H9 (cell line): ENCODE measurements at regions not wholly inside any gene's neighbourhood (a gene's known extent, or its start where the extent isn't known, plus 50 kb on each side); places are given as distances from the start of the nearest gene placed in this dataset.

ENCODE experiments used
- DNase-seq: peaks from one replicate; pipeline ENCODE4 v3.0.0-alpha.2; 2017
- H2AFZ ChIP-seq: one replicate; pipeline ENCODE4 v1.6.1; 2013; ENCODE audit warnings: mild to moderate bottlenecking, low read length, control low read depth, moderate library complexity
- H2AK5ac ChIP-seq: 2 replicates; pipeline ENCODE4 v1.6.1; 2013; ENCODE audit warnings: low read length, control low read depth, mixed read lengths; ENCODE audit not compliant: insufficient read length
- H2BK120ac ChIP-seq: one replicate; pipeline ENCODE4 v1.6.1; 2013; ENCODE audit warnings: low read depth, mild to moderate bottlenecking, low read length, control low read depth, inconsistent platforms; ENCODE audit not compliant: poor library complexity, severe bottlenecking
- H2BK12ac ChIP-seq: 2 replicates; pipeline ENCODE4 v1.6.1; 2013; ENCODE audit warnings: low read length, control low read depth, mixed read lengths, low read depth; ENCODE audit not compliant: insufficient read length
- H2BK15ac ChIP-seq: 2 replicates; pipeline ENCODE4 v1.6.1; 2013; ENCODE audit warnings: low read depth, low read length, control low read depth
- H2BK20ac ChIP-seq: one replicate; pipeline ENCODE4 v1.6.1; 2013; ENCODE audit warnings: low read depth, mild to moderate bottlenecking, low read length, control low read depth, inconsistent platforms; ENCODE audit not compliant: poor library complexity, severe bottlenecking
- H2BK5ac ChIP-seq: 2 replicates; pipeline ENCODE4 v1.6.1; 2013; ENCODE audit warnings: low read length, control low read depth, mixed read lengths; ENCODE audit not compliant: insufficient read length
- H3K14ac ChIP-seq: 2 replicates; pipeline ENCODE4 v1.6.1; 2013; ENCODE audit warnings: low read length, control low read depth; ENCODE audit not compliant: insufficient read depth
- H3K18ac ChIP-seq: 2 replicates; pipeline ENCODE4 v1.6.1; 2013; ENCODE audit warnings: low read depth, mild to moderate bottlenecking, mixed read lengths, low read length, control low read depth; ENCODE audit not compliant: insufficient read length
- H3K23ac ChIP-seq: 2 replicates; pipeline ENCODE4 v1.6.1; 2013; ENCODE audit warnings: low read length, control low read depth, mixed read lengths, low read depth; ENCODE audit not compliant: insufficient read length
- H3K23me2 ChIP-seq: 2 replicates; pipeline ENCODE4 v1.6.1; 2013; ENCODE audit warnings: low read depth, mild to moderate bottlenecking, mixed read lengths, low read length, control low read depth; ENCODE audit not compliant: insufficient read length, poor library complexity, severe bottlenecking
- H3K27ac ChIP-seq: 2 replicates; pipeline ENCODE4 v1.5.1; 2013; ENCODE audit warnings: low read length, control low read depth, mixed read lengths, low read depth; ENCODE audit not compliant: insufficient read length
- H3K27me3 ChIP-seq: 2 replicates; pipeline ENCODE4 v1.6.1; 2013; ENCODE audit warnings: low read length, control low read depth, inconsistent platforms; ENCODE audit not compliant: insufficient read depth
- H3K4ac ChIP-seq: 2 replicates; pipeline ENCODE4 v1.6.1; 2013; ENCODE audit warnings: low read depth, mild to moderate bottlenecking, control low read depth, inconsistent platforms, low read length, moderate library complexity
- H3K4me1 ChIP-seq: 2 replicates; pipeline ENCODE4 v1.6.1; 2013; ENCODE audit warnings: low read length, control low read depth, inconsistent platforms; ENCODE audit not compliant: insufficient read depth
- H3K4me2 ChIP-seq: 2 replicates; pipeline ENCODE4 v1.6.1; 2013; ENCODE audit warnings: low read length, control low read depth, mixed read lengths; ENCODE audit not compliant: insufficient read length, insufficient read depth
- H3K56ac ChIP-seq: 2 replicates; pipeline ENCODE4 v1.6.1; 2013; ENCODE audit warnings: low read depth, mild to moderate bottlenecking, mixed read lengths, low read length, control low read depth; ENCODE audit not compliant: insufficient read length
- H3K79me1 ChIP-seq: 2 replicates; pipeline ENCODE4 v1.6.1; 2013; ENCODE audit warnings: low read depth, mild to moderate bottlenecking, moderate library complexity, low read length, control low read depth, inconsistent platforms; ENCODE audit not compliant: insufficient read depth, poor library complexity, severe bottlenecking
- H3K79me2 ChIP-seq: 2 replicates; pipeline ENCODE4 v1.6.1; 2013; ENCODE audit warnings: low read length, control low read depth, inconsistent platforms; ENCODE audit not compliant: insufficient read depth
- H3K9ac ChIP-seq: 2 replicates; pipeline ENCODE4 v1.6.1; 2013; ENCODE audit warnings: low read length, control low read depth, mixed read lengths; ENCODE audit not compliant: insufficient read length; ENCODE audit errors: extremely low read depth
- H3K9me3 ChIP-seq: one replicate; pipeline ENCODE4 v1.6.1; 2013; ENCODE audit warnings: low read depth, low read length, inconsistent platforms; ENCODE audit not compliant: control insufficient read depth
- H3T11ph ChIP-seq: one replicate; pipeline ENCODE4 v1.6.1; 2013; ENCODE audit warnings: mild to moderate bottlenecking, low read length, control low read depth, inconsistent platforms
- H4K20me1 ChIP-seq: one replicate; pipeline ENCODE4 v1.6.1; 2013; ENCODE audit not compliant: control insufficient read depth, insufficient read length, insufficient read depth
- H4K5ac ChIP-seq: 2 replicates; pipeline ENCODE4 v1.6.1; 2013; ENCODE audit warnings: low read depth, mild to moderate bottlenecking, mixed read lengths, low read length, control low read depth; ENCODE audit not compliant: insufficient read length
- H4K8ac ChIP-seq: replicated peaks from 2 replicates; pipeline ENCODE4 v1.6.1; 2013; ENCODE audit warnings: low read length, control low read depth, mixed read lengths, low read depth; ENCODE audit not compliant: insufficient read length
- H4K91ac ChIP-seq: 2 replicates; pipeline ENCODE4 v1.6.1; 2013; ENCODE audit warnings: low read depth, mild to moderate bottlenecking, moderate library complexity, mixed read lengths, low read length, control low read depth; ENCODE audit not compliant: insufficient read length
- H3K27ac Mint-ChIP-seq, 3 experiments: 2 replicates in 2 of 3; 3 replicates in 1 of 3; pipeline ENCODE4 v1.8.0; 2020 to 2021; ENCODE audit warnings: mixed read lengths in 3 of 3, mild to moderate bottlenecking in 1 of 3, moderate library complexity in 1 of 3
- H3K27me3 Mint-ChIP-seq: 2 replicates; pipeline ENCODE4 v1.8.0; 2021; ENCODE audit warnings: low read depth, mild to moderate bottlenecking, moderate library complexity, mixed read lengths
- H3K36me3 Mint-ChIP-seq, 3 experiments: 2 replicates in 2 of 3; 3 replicates in 1 of 3; pipeline ENCODE4 v1.8.0; 2020 to 2021; ENCODE audit warnings: low read depth in 3 of 3, mixed read lengths in 3 of 3; ENCODE audit not compliant: insufficient read depth in 1 of 3
- H3K4me1 Mint-ChIP-seq, 2 experiments: 2 replicates each; pipeline ENCODE4 v1.8.0; 2020; ENCODE audit warnings: mixed read lengths in 2 of 2
- H3K4me3 Mint-ChIP-seq, 2 experiments: 2 replicates in 1 of 2; 3 replicates in 1 of 2; pipeline ENCODE4 v1.8.0; 2020 to 2021; ENCODE audit warnings: mild to moderate bottlenecking in 2 of 2, mixed read lengths in 2 of 2, moderate library complexity in 1 of 2
- H3K9me3 Mint-ChIP-seq, 2 experiments: 2 replicates in 1 of 2; 3 replicates in 1 of 2; pipeline ENCODE4 v1.8.0; 2020; ENCODE audit warnings: mild to moderate bottlenecking in 2 of 2, mixed read lengths in 2 of 2, moderate library complexity in 1 of 2
- CTCF ChIP-seq: fragments of 200-600 bp; sonication (generic); conservative IDR thresholded peaks from 3 replicates; pipeline ENCODE4 v1.8.0; 2021; ENCODE audit warnings: antibody characterized with exemption, mild to moderate bottlenecking
- WGBS: extraction: QIAGEN DNeasy Blood & Tissue Kit; methylation state at CpG from one replicate; pipeline ENCODE4 v1.1.7; 2013; ENCODE audit warnings: missing lambda C conversion rate, low lambda C conversion rate, mixed read lengths; ENCODE audit not compliant: insufficient read length; ENCODE audit errors: extremely low coverage; 5-methylcytosine and 5-hydroxymethylcytosine counted together

- no peak overlapping the region for H3T11ph ChIP-seq
- H3K9ac ChIP-seq: no peak overlapping the region
- no peaks in the 10 kb centered on the region; the same call in 1 of the 2 replicates for H3K27me3 Mint-ChIP-seq
- no peak overlapping the region for H2BK5ac ChIP-seq
- H3K56ac ChIP-seq: no peak overlapping the region
- no peak overlapping the region for H3K4me2 ChIP-seq
- no peak overlapping the region for H3K18ac ChIP-seq
- H3K4me1 Mint-ChIP-seq: no peaks in the 10 kb centered on the region
- no peak overlapping the region for H3K27ac Mint-ChIP-seq
- H3K4me1 ChIP-seq: no peaks in the 10 kb centered on the region
- no peak overlapping the region for H2BK20ac ChIP-seq
- no peaks in the 10 kb centered on the region for H3K36me3 Mint-ChIP-seq
- H2AFZ ChIP-seq: no peak overlapping the region
- no peak overlapping the region for H2BK12ac ChIP-seq
- DNase-seq: no peak
- H3K79me2 ChIP-seq: no peaks in the 10 kb centered on the region
- no peaks in the 10 kb centered on the region for H3K9me3 Mint-ChIP-seq
- no peak overlapping the region for H3K4me3 Mint-ChIP-seq
- no peaks in the 10 kb centered on the region for H3K79me1 ChIP-seq
- no peaks in the 10 kb centered on the region for H4K20me1 ChIP-seq
- WGBS: no CpG with 5 or more reads among the region's 4 CpGs
- no peaks in the 10 kb centered on the region for H3K9me3 ChIP-seq
- no peak overlapping the region for H2AK5ac ChIP-seq
- H3K4ac ChIP-seq: no peak overlapping the region
- H2BK120ac ChIP-seq: no peak overlapping the region
- no peak overlapping the region for H3K27ac ChIP-seq
- H3K27me3 ChIP-seq: no peaks in the 10 kb centered on the region
- no peak overlapping the region for H4K8ac ChIP-seq
- no peak overlapping the region for H3K23ac ChIP-seq
- H3K23me2 ChIP-seq: no peaks in the 10 kb centered on the region
- no peak overlapping the region for H3K14ac ChIP-seq
- no peak overlapping the region for H2BK15ac ChIP-seq
- H4K91ac ChIP-seq: no peak overlapping the region
- TF ChIP-seq CTCF: no peak
- H4K5ac ChIP-seq: no peak overlapping the region
These were observed 407.4 kb upstream of the TLE4 start for GRCh38 chr9:79164406-79164805.
